Heart left ventricle (tissue), 16 donors: ENCODE measurements at regions not wholly inside any gene's neighbourhood (a gene's known extent, or its start where the extent isn't known, plus 50 kb on each side); places are given as distances from the start of the nearest gene placed in this dataset.

ENCODE experiments used
- ATAC-seq, 4 donors: fragments of 200-7000 bp; cut with Tn5 transposase; one replicate each; pipeline ENCODE4 v1.9.1; 2020 to 2022; ENCODE audit warnings: moderate library complexity in 4 of 4, mild to moderate bottlenecking in 3 of 4, moderate number of reproducible peaks in 1 of 4
- DNase-seq, 5 donors: peaks; one replicate each; pipeline ENCODE4 v3.0.0-alpha.2; 2020
- H3K27ac ChIP-seq, 12 donors: fragments of 200-600 bp; sonication (generic) in 4 of 12; one replicate each; pipeline versions ENCODE4 v1.5.0 to v1.8.0; 2016 to 2022; ENCODE audit warnings: mild to moderate bottlenecking in 2 of 12
- H3K27me3 ChIP-seq, 9 donors: fragments of 200-600 bp; sonication (generic) in 2 of 9; one replicate each; pipeline versions ENCODE4 v1.5.1 to v1.8.0; 2016 to 2022; ENCODE audit warnings: mild to moderate bottlenecking in 3 of 9
- H3K36me3 ChIP-seq, 9 donors: fragments of 200-600 bp; sonication (generic) in 2 of 9; one replicate each; pipeline versions ENCODE4 v1.5.0 to v1.8.0; 2018 to 2022; ENCODE audit warnings: mild to moderate bottlenecking in 2 of 9
- H3K4me1 ChIP-seq, 12 donors: fragments of 200-600 bp; sonication (generic) in 4 of 12; one replicate each; pipeline versions ENCODE4 v1.5.0 to v1.8.0; 2016 to 2022; ENCODE audit warnings: mild to moderate bottlenecking in 3 of 12
- H3K4me3 ChIP-seq, 12 donors: fragments of 200-600 bp; sonication (generic) in 4 of 12; one replicate each; pipeline versions ENCODE4 v1.5.0 to v1.8.0; 2017 to 2022; ENCODE audit warnings: mild to moderate bottlenecking in 9 of 12, moderate library complexity in 4 of 12
- H3K9me3 ChIP-seq, 12 donors: fragments of 200-600 bp; sonication (generic) in 4 of 12; one replicate each; pipeline versions ENCODE4 v1.5.0 to v1.8.0; 2016 to 2022; ENCODE audit warnings: mild to moderate bottlenecking in 1 of 12
- CTCF ChIP-seq, 12 donors: fragments of 200-600 bp; sonication (generic) in 4 of 12; IDR thresholded peaks; one replicate each; pipeline versions ENCODE4 v1.5.0 to v1.8.0; 2018 to 2022; ENCODE audit warnings: antibody characterized with exemption in 12 of 12, mild to moderate bottlenecking in 5 of 12
- POLR2A ChIP-seq, 2 donors: fragments of 450-650 bp; IDR thresholded peaks; one replicate each; pipeline ENCODE4 v1.6.1; 2017; ENCODE audit warnings: antibody characterized with exemption in 2 of 2, mild to moderate bottlenecking in 2 of 2, moderate library complexity in 2 of 2
- whole genome bisulfite sequencing, 4 donors: extraction: QIAGEN DNeasy Blood & Tissue Kit in 2 of 4; methylation state at CpG; one replicate each; pipeline versions ENCODE4 v1.1.5 to v1.1.7; 2013 to 2018; 5-methylcytosine and 5-hydroxymethylcytosine counted together
- intact Hi-C, 10 donors: fragments of 100-400 bp; cut with DNase I; formaldehyde crosslinking; loops; one replicate each; pipeline versions ENCODE4 v1.11.1 to v1.14.2; 2022
- donor health status: ischemic (EF 13 %, LVEDD 7.1; RV severe dilation, severe dysfunction).
- donor health status: healthy with polysubstance abuse.
- donor health status: DM: no; HTN: yes; CAD: no.
- donor health status: DM: no; HTN: no; CAD: no.
- donor health status: ischemic (EF 25% LVEDD 6.9; RV normal size, moderate dysfunction).
- donor health status: ischemic (EF 25% LVEDD 5.7; RV mildly dilated, moderate dysfunction).
- donor health status: healthy.
- donor health status: DM: yes; HTN: yes; CAD: no.
- donor health status: ischemic (EF 35%, LVEDD 5.7; RV mildly dilated, moderate dysfunction).
- donor health status: nonischemic (EF 11% LVEDD 7.7; RV severe dilation, severe dysfunction).
- donor health status: DM: yes; HTN: yes; CAD: no.
- donor health status: PGD.
- donor health status: ischemic (EF 29% LVEDD 5.4; RV normal size, mild dysfunction).
- donor health status: nonischemic (EF 23%, LVEDD 6.1; RV moderate dilation, normal function).

GRCh38 chr2:15805206-15805605, 135.1 kb upstream of the MYCN start:
- TF ChIP-seq POLR2A (IDR thresholded peaks at IDR 0.05): no peak
- no peak for TF ChIP-seq CTCF (IDR thresholded peaks at IDR 0.05)
- intact Hi-C loops: no loop called here
- 94 to 100% (median 98%) methylated on average over 2 of the region's 2 CpGs for WGBS, 4 donors

GRCh38 chr2:15805772-15806171, 134.6 kb upstream of the MYCN start:
- intact Hi-C loops: no loop called here
- TF ChIP-seq CTCF (IDR thresholded peaks at IDR 0.05) (no peak), POLR2A (IDR thresholded peaks at IDR 0.05) (no peak)
- DNase-seq (no peak), ATAC-seq (no peak)
- H3K36me3 ChIP-seq: no peaks in the 10 kb centered on the region
- no peak overlapping the region for H3K27ac ChIP-seq
- no peaks in the 10 kb centered on the region for H3K9me3 ChIP-seq
- peaks cover 0 to 6% (median 0%) of the 10 kb centered on the region in 12 donors for H3K4me1 ChIP-seq
- 92 to 98% (median 95%) methylated on average over 4 of the region's 4 CpGs for WGBS, 4 donors
- peaks cover 0 to 3% (median 0%) of the 10 kb centered on the region in 9 donors for H3K27me3 ChIP-seq
- H3K4me3 ChIP-seq: no peak overlapping the region

More at GRCh38 chr2:15805206-15805605, 135.1 kb upstream of the MYCN start:
- Histone ChIP-seq H3K27ac (no peak overlapping the region), H3K4me1 (peaks cover 0 to 4% (median 0%) of the 10 kb centered on the region in 12 donors), H3K4me3 (no peak overlapping the region), H3K27me3 (peaks cover 0 to 3% (median 0%) of the 10 kb centered on the region in 9 donors), H3K36me3 (no peaks in the 10 kb centered on the region), H3K9me3 (no peaks in the 10 kb centered on the region)
- ATAC-seq (no peak), DNase-seq (no peak)

GRCh38 chr2:15806801-15807417, 133.4 kb upstream of the MYCN start:
- no peak for ATAC-seq
- 93 to 95% (median 95%) methylated on average over 8 to 9 of the region's 9 CpGs for WGBS, 4 donors
- no peaks in the 10 kb centered on the region for H3K9me3 ChIP-seq
- no peaks in the 10 kb centered on the region for H3K27me3 ChIP-seq
- no peak for DNase-seq
- no peak for TF ChIP-seq CTCF (IDR thresholded peaks at IDR 0.05)
- TF ChIP-seq POLR2A (IDR thresholded peaks at IDR 0.05): no peak
- peaks cover 0 to 10% (median 0%) of the 10 kb centered on the region in 12 donors for H3K4me1 ChIP-seq
- no peaks in the 10 kb centered on the region for H3K36me3 ChIP-seq
- no peak overlapping the region for H3K4me3 ChIP-seq
- intact Hi-C loops: no loop called here
- no peak overlapping the region for H3K27ac ChIP-seq

GRCh38 chr2:15807418-15808203, 132.7 kb upstream of the MYCN start:
- no peaks in the 10 kb centered on the region for H3K36me3 ChIP-seq
- no peak overlapping the region for H3K4me3 ChIP-seq
- WGBS, 4 donors: 81 to 94% (median 87%) methylated on average over 16 to 18 of the region's 18 CpGs
- H3K4me1 ChIP-seq: peaks cover 0 to 10% (median 0%) of the 10 kb centered on the region in 12 donors
- DNase-seq (no peak), ATAC-seq (no peak)
- H3K9me3 ChIP-seq: no peaks in the 10 kb centered on the region
- H3K27ac ChIP-seq: no peak overlapping the region
- TF ChIP-seq POLR2A (IDR thresholded peaks at IDR 0.05) (no peak), CTCF (IDR thresholded peaks at IDR 0.05) (no peak)
- intact Hi-C loops: no loop called here
- H3K27me3 ChIP-seq: no peaks in the 10 kb centered on the region
